ENCODE measurements at regions not wholly inside any gene's neighbourhood (a gene's known extent, or its start where the extent isn't known, plus 50 kb on each side); places are given as distances from the start of the nearest gene placed in this dataset.

DNA sequence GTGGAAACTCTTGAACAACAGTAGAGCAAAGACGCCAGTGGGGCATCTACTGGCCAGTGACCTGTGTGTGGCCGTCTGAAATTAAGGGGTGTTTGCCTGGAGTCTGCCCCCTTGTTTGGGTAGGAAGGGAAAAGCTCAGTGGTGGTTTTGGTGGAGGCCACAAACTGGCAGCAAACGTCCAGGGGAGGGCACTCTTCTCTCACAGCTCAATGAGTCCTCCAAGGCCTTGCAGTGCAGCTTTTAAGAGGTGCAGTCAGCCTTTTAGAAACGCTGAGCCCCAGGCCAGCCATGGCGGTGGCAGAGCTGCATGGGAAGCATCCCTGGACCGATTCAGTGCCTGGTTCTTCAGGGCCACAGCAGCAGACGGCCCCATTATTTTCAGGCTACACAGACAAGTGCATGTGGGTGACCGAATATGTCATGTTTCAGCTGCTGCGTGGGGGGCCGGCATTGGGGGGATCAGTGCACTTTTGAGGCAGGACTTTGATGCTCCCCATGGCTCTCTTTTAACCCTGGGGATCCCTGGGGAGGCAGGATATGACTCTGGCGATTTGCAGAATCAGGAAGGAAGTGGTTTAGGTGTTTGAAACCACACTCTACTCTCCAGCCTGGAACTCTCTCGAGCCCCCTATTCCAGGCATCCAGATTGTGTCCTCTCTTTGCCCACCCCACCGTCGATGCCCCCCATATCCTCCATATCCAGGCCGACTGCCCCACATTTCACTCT, 414.0 kb downstream of the PRDM2 start:
- intact Hi-C loops (cut with DNase I; ENCODE audit: low total_unique reads), result no loop called here
- TF ChIP-seq, protein P1, sequence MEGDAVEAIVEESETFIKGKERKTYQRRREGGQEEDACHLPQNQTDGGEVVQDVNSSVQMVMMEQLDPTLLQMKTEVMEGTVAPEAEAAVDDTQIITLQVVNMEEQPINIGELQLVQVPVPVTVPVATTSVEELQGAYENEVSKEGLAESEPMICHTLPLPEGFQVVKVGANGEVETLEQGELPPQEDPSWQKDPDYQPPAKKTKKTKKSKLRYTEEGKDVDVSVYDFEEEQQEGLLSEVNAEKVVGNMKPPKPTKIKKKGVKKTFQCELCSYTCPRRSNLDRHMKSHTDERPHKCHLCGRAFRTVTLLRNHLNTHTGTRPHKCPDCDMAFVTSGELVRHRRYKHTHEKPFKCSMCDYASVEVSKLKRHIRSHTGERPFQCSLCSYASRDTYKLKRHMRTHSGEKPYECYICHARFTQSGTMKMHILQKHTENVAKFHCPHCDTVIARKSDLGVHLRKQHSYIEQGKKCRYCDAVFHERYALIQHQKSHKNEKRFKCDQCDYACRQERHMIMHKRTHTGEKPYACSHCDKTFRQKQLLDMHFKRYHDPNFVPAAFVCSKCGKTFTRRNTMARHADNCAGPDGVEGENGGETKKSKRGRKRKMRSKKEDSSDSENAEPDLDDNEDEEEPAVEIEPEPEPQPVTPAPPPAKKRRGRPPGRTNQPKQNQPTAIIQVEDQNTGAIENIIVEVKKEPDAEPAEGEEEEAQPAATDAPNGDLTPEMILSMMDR (IDR thresholded peaks at IDR 0.05), result no peak
- no peak for DNase-seq (ENCODE audit: low spot score in 2 of 2)
- 63 to 66% methylated on average over 15 of the region's 15 CpGs for WGBS, 2 donors
- H3K4me3 ChIP-seq (ENCODE audit: low read depth, poor library complexity, severe bottlenecking), result no peak overlapping the region

DNA sequence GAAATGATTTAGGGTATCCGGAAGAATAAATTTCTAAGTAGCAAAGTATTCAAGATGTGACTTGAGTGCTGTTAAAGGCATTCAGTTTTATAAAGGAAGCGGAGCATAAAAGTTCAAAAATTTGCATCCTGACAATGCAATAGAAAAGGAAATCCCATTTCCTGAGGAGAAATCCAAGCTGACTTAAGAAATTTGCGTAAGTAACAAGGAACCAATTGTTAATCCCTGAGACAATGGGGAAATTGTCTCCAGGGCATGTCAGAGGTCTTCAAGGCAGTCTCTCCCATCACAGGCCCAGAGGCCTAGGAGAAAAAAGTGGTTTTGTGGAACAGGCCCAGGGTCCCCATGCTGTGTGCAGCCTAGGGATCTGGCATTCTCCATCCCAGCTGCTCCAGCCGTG, 416.0 kb downstream of the PRDM2 start:
- H3K4me3 ChIP-seq (ENCODE audit: low read depth, poor library complexity, severe bottlenecking), result no peak overlapping the region
- 83 to 84% methylated on average over 4 of the region's 4 CpGs for WGBS, 2 donors
- intact Hi-C loops (cut with DNase I; ENCODE audit: low total_unique reads), result no loop called here
- DNase-seq (ENCODE audit: low spot score in 2 of 2), result no peak
- TF ChIP-seq, protein P1 (IDR thresholded peaks at IDR 0.05), result no peak
- no peak for TF ChIP-seq POLR2A (IDR thresholded peaks at IDR 0.05)

DNA sequence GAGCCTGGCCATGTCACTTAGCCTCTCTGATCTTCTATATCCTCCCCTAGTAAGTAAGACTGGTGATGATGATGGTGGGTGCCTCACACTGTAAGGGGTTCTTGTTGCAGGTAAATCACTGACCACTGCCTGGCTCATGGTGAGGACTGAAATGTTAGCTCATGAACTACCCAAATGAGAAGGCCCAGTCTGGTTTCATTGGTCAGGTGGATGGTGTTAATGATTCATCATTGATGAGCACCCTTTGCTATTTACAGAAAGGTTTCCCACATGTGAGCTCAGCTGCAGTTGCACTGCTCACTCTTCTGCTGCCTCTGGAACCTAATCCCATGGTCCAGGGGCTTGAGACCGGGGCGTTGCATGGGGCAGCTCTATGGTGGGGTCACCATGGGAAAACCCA, 417.7 kb downstream of the PRDM2 start:
- DNase-seq (ENCODE audit: low spot score in 2 of 2), result no peak
- intact Hi-C loops (cut with DNase I; ENCODE audit: low total_unique reads), result no loop called here
- WGBS, 2 donors, result 78 to 92% methylated on average over 2 of the region's 2 CpGs
- TF ChIP-seq, protein P1 (IDR thresholded peaks at IDR 0.05), result no peak
- TF ChIP-seq POLR2A (IDR thresholded peaks at IDR 0.05), result no peak
- H3K4me3 ChIP-seq (ENCODE audit: low read depth, poor library complexity, severe bottlenecking), result no peak overlapping the region

DNA sequence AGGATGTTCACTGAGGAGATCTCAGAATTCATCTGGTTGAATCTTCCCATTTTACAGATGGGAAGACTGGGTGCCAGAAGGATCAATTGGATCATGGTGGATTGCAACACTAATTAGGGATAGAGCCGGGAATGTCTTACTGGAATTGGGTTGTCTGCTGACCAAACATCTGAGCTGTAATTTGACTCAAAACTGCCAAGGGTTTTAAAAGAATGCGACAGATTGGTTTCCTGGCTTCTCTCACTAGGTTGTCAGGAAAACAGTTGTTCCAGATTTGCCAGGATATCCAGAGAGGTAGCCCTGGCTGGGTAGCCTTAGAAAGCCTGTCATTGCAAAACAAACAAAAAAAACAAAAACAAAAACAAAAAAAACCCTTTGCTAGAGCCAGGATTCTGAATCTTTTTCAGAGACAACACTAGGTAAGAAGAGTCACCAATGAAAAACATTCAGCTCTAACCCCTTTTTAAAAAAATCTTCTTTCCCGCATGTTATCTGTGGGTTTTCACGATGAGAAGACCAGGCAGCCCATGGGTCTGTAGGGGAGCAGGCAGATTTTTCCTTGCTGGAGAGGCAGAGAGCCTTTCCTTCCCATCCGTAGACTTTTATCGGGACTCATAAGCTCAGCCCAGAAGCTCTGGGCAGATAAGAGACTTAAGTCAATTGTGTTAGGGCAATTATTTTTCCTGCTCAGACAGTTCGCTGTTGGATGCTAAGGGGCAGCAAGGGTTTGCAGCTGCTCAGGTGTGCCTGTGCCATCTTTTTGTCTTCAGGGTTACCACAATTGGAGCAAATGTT, 418.9 kb downstream of the PRDM2 start:
- no peak overlapping the region for H3K4me3 ChIP-seq (ENCODE audit: low read depth, poor library complexity, severe bottlenecking)
- no peak for DNase-seq (ENCODE audit: low spot score in 2 of 2)
- TF ChIP-seq, protein P1 (IDR thresholded peaks at IDR 0.05), result no peak
- TF ChIP-seq POLR2A (IDR thresholded peaks at IDR 0.05), result no peak
- intact Hi-C loops (cut with DNase I; ENCODE audit: low total_unique reads), result no loop called here
- 56 to 74% methylated on average over 7 of the region's 7 CpGs for WGBS, 2 donors

DNA sequence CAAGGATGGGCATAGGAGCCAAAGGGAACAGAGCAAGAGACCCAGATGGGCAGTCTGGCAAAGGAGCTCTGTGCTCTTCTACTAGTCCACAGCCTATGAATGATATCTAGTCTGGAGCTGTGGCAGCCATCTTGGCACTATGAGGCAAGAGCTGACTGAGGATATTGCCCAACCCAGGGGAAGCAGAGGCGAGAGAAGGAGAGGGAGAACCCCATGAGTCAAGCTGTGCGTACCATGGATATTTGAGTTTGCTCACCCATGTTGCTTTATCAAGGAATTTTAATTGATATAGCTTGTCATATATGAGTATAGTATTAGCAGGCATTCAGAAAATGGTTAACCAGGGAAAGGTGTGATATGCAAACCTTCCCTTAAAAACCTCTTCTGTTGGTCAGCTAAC, 420.9 kb downstream of the PRDM2 start:
- intact Hi-C loops (cut with DNase I; ENCODE audit: low total_unique reads), result loop anchor here (10.0 kb wide), 1 partner anchor 584 kb away; no protein-coding TSS in a partner anchor
- no peak for TF ChIP-seq POLR2A (IDR thresholded peaks at IDR 0.05)
- no peak overlapping the region for H3K4me3 ChIP-seq (ENCODE audit: low read depth, poor library complexity, severe bottlenecking)
- WGBS, 2 donors, result 87 to 88% methylated on average over 2 of the region's 2 CpGs
- no peak for DNase-seq (ENCODE audit: low spot score in 2 of 2)

DNA sequence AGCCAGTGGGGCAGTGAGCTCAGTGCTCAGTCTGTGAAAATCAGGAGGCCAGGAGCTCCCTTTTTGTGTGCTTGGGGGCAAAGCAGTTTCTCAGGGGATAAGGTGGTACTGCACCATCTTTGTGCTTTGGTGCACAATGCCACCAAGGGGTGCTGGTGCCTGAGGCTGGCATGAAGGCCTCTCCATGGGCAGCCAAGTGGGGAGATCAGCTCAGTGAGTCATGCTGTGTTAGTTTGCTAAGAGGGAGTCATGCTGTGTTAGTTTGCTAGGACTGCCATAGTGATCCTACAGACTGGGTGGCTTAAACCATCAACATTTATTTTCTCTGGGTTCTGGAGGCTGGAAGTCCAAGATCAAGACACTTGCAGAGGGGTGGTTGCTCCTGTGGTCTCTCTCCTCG, 428.1 kb downstream of the PRDM2 start:
- TF ChIP-seq, protein P1 (IDR thresholded peaks at IDR 0.05), result no peak
- no peak for TF ChIP-seq POLR2A (IDR thresholded peaks at IDR 0.05)
- WGBS, 2 donors, result 88 to 93% methylated on average over 1 of the region's 1 CpG
- intact Hi-C loops (cut with DNase I; ENCODE audit: low total_unique reads), result loop anchor here (10.0 kb wide), 1 partner anchor 577 kb away; no protein-coding TSS in a partner anchor
- H3K4me3 ChIP-seq (ENCODE audit: low read depth, poor library complexity, severe bottlenecking), result no peak overlapping the region
- DNase-seq (ENCODE audit: low spot score in 2 of 2), result no peak

All from lower leg skin (tissue), 4 donors.